ENCODE measurements at regions not wholly inside any gene's neighbourhood (a gene's known extent, or its start where the extent isn't known, plus 50 kb on each side); places are given as distances from the start of the nearest gene placed in this dataset.
"Not testable (repeated sequence)": the region's sequence is repeated elsewhere in the genome, so short reads cannot be mapped to it uniquely, and the experiment has no call there.

DNA sequence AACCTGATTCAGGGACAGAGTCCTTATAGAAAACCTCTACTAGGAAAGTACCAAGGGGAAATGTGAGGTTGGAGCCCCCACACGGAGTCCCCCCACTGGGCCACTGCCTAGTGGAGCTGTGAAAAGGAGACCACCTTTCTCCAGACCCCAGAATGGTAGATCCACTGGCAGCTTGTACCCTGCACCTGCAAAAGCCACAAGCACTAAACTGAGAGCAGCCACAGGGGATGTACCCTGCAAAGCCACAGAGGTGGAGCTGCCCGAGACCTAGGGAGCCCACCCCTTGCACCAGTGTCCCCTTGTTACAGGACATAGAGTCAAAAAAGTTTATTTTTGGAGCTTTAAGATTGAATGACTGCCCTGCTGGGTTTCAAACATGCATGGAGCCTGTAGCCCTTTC is 87.2 kb upstream of the KCNMA1 start:
- TF ChIP-seq EZH2phosphoT487 (IDR thresholded peaks at IDR 0.05; ENCODE audit: insufficient read depth, low read depth) (no peak), EZH2 (IDR thresholded peaks at IDR 0.05; ENCODE audit: insufficient read depth, poor library complexity, severe bottlenecking) (no peak)
- Histone ChIP-seq H3K4me2 (ENCODE audit: unreplicated experiment) (no peak overlapping the region), H3K9ac (no peak overlapping the region), H3F3A (ENCODE audit: insufficient read depth) (no peaks in the 10 kb centered on the region), H3K27me3 (replicated peaks; ENCODE audit: insufficient read depth) (no peaks in the 10 kb centered on the region), H3K79me2 (ENCODE audit: insufficient read depth) (no peaks in the 10 kb centered on the region), H3K27ac (no peak overlapping the region), H3K9me3 (ENCODE audit: low read depth) (no peaks in the 10 kb centered on the region), H3K36me3 (ENCODE audit: low read depth) (no peaks in the 10 kb centered on the region), H3K9me2 (ENCODE audit: insufficient read depth) (no peaks in the 10 kb centered on the region), H3K4me3 (no peak overlapping the region), H2AFZ (no peak overlapping the region), H3K4me1 (ENCODE audit: insufficient read depth) (peaks cover 16% of the 10 kb centered on the region), H4K20me1 (ENCODE audit: insufficient read depth) (no peaks in the 10 kb centered on the region)
- 65 to 73% methylated on average over 2 of the region's 2 CpGs for WGBS, 2 experiments (ENCODE audit: low coverage in 1 of 2, low lambda C conversion rate in 2 of 2, missing lambda C conversion rate in 2 of 2)
- in situ Hi-C loops (cut with MboI): no loop called here
- no peak for DNase-seq

DNA sequence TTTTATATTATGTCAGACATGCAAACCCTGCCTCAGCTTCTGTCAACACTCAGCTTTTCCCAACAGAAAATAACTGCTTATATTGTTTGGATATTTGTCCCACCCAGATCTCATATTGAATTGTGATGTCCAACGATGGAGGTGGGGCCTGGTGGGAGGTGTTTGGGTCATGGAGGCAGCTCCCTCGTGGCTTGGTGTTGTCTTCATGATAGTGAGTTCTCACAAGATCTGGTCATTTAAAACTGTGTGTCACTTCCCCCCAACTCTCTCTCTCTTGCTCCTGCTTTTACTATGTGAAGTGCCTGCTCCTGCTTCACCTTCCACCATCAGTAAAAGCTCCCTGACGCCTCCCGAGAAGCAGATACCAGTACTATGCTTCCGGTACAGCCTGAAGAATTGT is 85.8 kb upstream of the KCNMA1 start:
- H3K4me2 ChIP-seq (ENCODE audit: unreplicated experiment): no peak overlapping the region
- no peaks in the 10 kb centered on the region for H3F3A ChIP-seq (ENCODE audit: insufficient read depth)

GRCh38 chr10:77722956-77723355 is 85.3 kb upstream of the KCNMA1 start:
- H3K4me2 ChIP-seq (ENCODE audit: unreplicated experiment); H3K79me2 ChIP-seq (ENCODE audit: insufficient read depth); H3K9ac ChIP-seq; in situ Hi-C loops (cut with MboI); H3K27ac ChIP-seq; H3K36me3 ChIP-seq (ENCODE audit: low read depth); H3K27me3 ChIP-seq (replicated peaks; ENCODE audit: insufficient read depth); H3K4me3 ChIP-seq; H3K9me3 ChIP-seq (ENCODE audit: low read depth); H3F3A ChIP-seq (ENCODE audit: insufficient read depth); H2AFZ ChIP-seq; H4K20me1 ChIP-seq (ENCODE audit: insufficient read depth); H3K9me2 ChIP-seq (ENCODE audit: insufficient read depth): not testable (repeated sequence)
- peaks cover 16% of the 10 kb centered on the region for H3K4me1 ChIP-seq (ENCODE audit: insufficient read depth)
- WGBS, 2 experiments (ENCODE audit: low coverage in 1 of 2, low lambda C conversion rate in 2 of 2, missing lambda C conversion rate in 2 of 2): 31 to 34% methylated on average over 3 of the region's 3 CpGs
- peak; percentile 45 for DNase-seq

More for the DNA sequence above, 85.8 kb upstream of the KCNMA1 start:
- Histone ChIP-seq H3K79me2 (ENCODE audit: insufficient read depth) (no peaks in the 10 kb centered on the region), H3K27ac (no peak overlapping the region), H4K20me1 (ENCODE audit: insufficient read depth) (no peaks in the 10 kb centered on the region), H3K27me3 (replicated peaks; ENCODE audit: insufficient read depth) (no peaks in the 10 kb centered on the region), H3K9me3 (ENCODE audit: low read depth) (no peaks in the 10 kb centered on the region), H3K4me3 (no peak overlapping the region), H2AFZ (no peak overlapping the region), H3K9me2 (ENCODE audit: insufficient read depth) (no peaks in the 10 kb centered on the region), H3K4me1 (ENCODE audit: insufficient read depth) (peaks cover 16% of the 10 kb centered on the region), H3K9ac (no peak overlapping the region), H3K36me3 (ENCODE audit: low read depth) (no peaks in the 10 kb centered on the region)
- in situ Hi-C loops (cut with MboI): no loop called here
- DNase-seq: no peak
- TF ChIP-seq EZH2phosphoT487 (IDR thresholded peaks at IDR 0.05; ENCODE audit: insufficient read depth, low read depth) (no peak), EZH2 (IDR thresholded peaks at IDR 0.05; ENCODE audit: insufficient read depth, poor library complexity, severe bottlenecking) (no peak)
- WGBS, 2 experiments (ENCODE audit: low coverage in 1 of 2, low lambda C conversion rate in 2 of 2, missing lambda C conversion rate in 2 of 2): 67 to 72% methylated on average over 5 of the region's 5 CpGs

GRCh38 chr10:77721815-77722214 is 84.2 kb upstream of the KCNMA1 start:
- Histone ChIP-seq H3K9me2 (ENCODE audit: insufficient read depth) (no peaks in the 10 kb centered on the region), H3K27ac (no peak overlapping the region), H3K4me1 (ENCODE audit: insufficient read depth) (peaks cover 16% of the 10 kb centered on the region), H3K4me3 (no peak overlapping the region), H3K9ac (no peak overlapping the region), H3K36me3 (ENCODE audit: low read depth) (no peaks in the 10 kb centered on the region), H3F3A (ENCODE audit: insufficient read depth) (no peaks in the 10 kb centered on the region), H3K27me3 (replicated peaks; ENCODE audit: insufficient read depth) (no peaks in the 10 kb centered on the region), H3K4me2 (ENCODE audit: unreplicated experiment) (no peak overlapping the region), H3K9me3 (ENCODE audit: low read depth) (no peaks in the 10 kb centered on the region), H2AFZ (no peak overlapping the region), H4K20me1 (ENCODE audit: insufficient read depth) (no peaks in the 10 kb centered on the region), H3K79me2 (ENCODE audit: insufficient read depth) (no peaks in the 10 kb centered on the region)
- DNase-seq: no peak
- 94 to 96% methylated on average over 3 of the region's 3 CpGs for WGBS, 2 experiments (ENCODE audit: low coverage in 1 of 2, low lambda C conversion rate in 2 of 2, missing lambda C conversion rate in 2 of 2)
- TF ChIP-seq EZH2phosphoT487 (IDR thresholded peaks at IDR 0.05; ENCODE audit: insufficient read depth, low read depth): no peak
- no peak for TF ChIP-seq EZH2 (IDR thresholded peaks at IDR 0.05; ENCODE audit: insufficient read depth, poor library complexity, severe bottlenecking)
- in situ Hi-C loops (cut with MboI): no loop called here

- Histone ChIP-seq H3K27ac (no peak overlapping the region), H2AFZ (no peak overlapping the region), H3K79me2 (ENCODE audit: insufficient read depth) (no peaks in the 10 kb centered on the region), H3K4me3 (no peak overlapping the region), H3K36me3 (ENCODE audit: low read depth) (no peaks in the 10 kb centered on the region), H3K27me3 (replicated peaks; ENCODE audit: insufficient read depth) (no peaks in the 10 kb centered on the region), H3F3A (ENCODE audit: insufficient read depth) (peaks cover 6% of the 10 kb centered on the region), H4K20me1 (ENCODE audit: insufficient read depth) (no peaks in the 10 kb centered on the region), H3K4me2 (ENCODE audit: unreplicated experiment) (no peak overlapping the region), H3K9ac (no peak overlapping the region), H3K4me1 (ENCODE audit: insufficient read depth) (peaks cover 20% of the 10 kb centered on the region), H3K9me2 (ENCODE audit: insufficient read depth) (no peaks in the 10 kb centered on the region), H3K9me3 (ENCODE audit: low read depth) (no peaks in the 10 kb centered on the region)
- in situ Hi-C loops (cut with MboI): no loop called here
- TF ChIP-seq EZH2 (IDR thresholded peaks at IDR 0.05; ENCODE audit: insufficient read depth, poor library complexity, severe bottlenecking) (no peak), EZH2phosphoT487 (IDR thresholded peaks at IDR 0.05; ENCODE audit: insufficient read depth, low read depth) (no peak)
- WGBS, 2 experiments (ENCODE audit: low coverage in 1 of 2, low lambda C conversion rate in 2 of 2, missing lambda C conversion rate in 2 of 2): 51 to 64% methylated on average over 2 of the region's 2 CpGs
- no peak for DNase-seq
Observed at GRCh38 chr10:77718957-77719356, 81.3 kb upstream of the KCNMA1 start.

GRCh38 chr10:77718312-77718711 is 80.7 kb upstream of the KCNMA1 start:
- H3K9me3 ChIP-seq (ENCODE audit: low read depth); H3F3A ChIP-seq (ENCODE audit: insufficient read depth); H3K36me3 ChIP-seq (ENCODE audit: low read depth); H3K4me3 ChIP-seq; H3K27ac ChIP-seq; H4K20me1 ChIP-seq (ENCODE audit: insufficient read depth); H3K79me2 ChIP-seq (ENCODE audit: insufficient read depth); H3K9me2 ChIP-seq (ENCODE audit: insufficient read depth); in situ Hi-C loops (cut with MboI); DNase-seq; H3K27me3 ChIP-seq (replicated peaks; ENCODE audit: insufficient read depth); H3K4me2 ChIP-seq (ENCODE audit: unreplicated experiment); H2AFZ ChIP-seq; H3K9ac ChIP-seq: not testable (repeated sequence)
- WGBS, 2 experiments (ENCODE audit: low coverage in 1 of 2, low lambda C conversion rate in 2 of 2, missing lambda C conversion rate in 2 of 2): 81 to 85% methylated on average over 6 of the region's 6 CpGs
- H3K4me1 ChIP-seq (ENCODE audit: insufficient read depth): peaks cover 15% of the 10 kb centered on the region
